Sigmoid colon (tissue), 6 donors: ENCODE measurements at regions not wholly inside any gene's neighbourhood (a gene's known extent, or its start where the extent isn't known, plus 50 kb on each side); places are given as distances from the start of the nearest gene placed in this dataset.

ENCODE experiments used
- DNase-seq: peaks from one replicate; pipeline ENCODE4 v3.0.0-alpha.2; 2019
- H3K27ac ChIP-seq, 4 donors: fragments of 200-600 bp; sonication (generic); one replicate each; pipeline ENCODE4 v1.5.1; 2016 to 2019; ENCODE audit warnings: mild to moderate bottlenecking in 1 of 4
- H3K27me3 ChIP-seq, 3 donors: fragments of 200-600 bp; sonication (generic); one replicate each; pipeline ENCODE4 v1.5.1; 2019; ENCODE audit warnings: mild to moderate bottlenecking in 1 of 3
- H3K36me3 ChIP-seq, 4 donors: fragments of 200-600 bp; sonication (generic); one replicate each; pipeline ENCODE4 v1.5.1; 2016 to 2019
- H3K4me1 ChIP-seq, 4 donors: fragments of 200-600 bp; sonication (generic); one replicate each; pipeline ENCODE4 v1.5.1; 2017 to 2019
- H3K4me3 ChIP-seq, 4 donors: fragments of 200-600 bp; sonication (generic); one replicate each; pipeline ENCODE4 v1.5.1; 2017 to 2019; ENCODE audit warnings: mild to moderate bottlenecking in 2 of 4, moderate library complexity in 1 of 4
- H3K9me3 ChIP-seq, 4 donors: fragments of 200-600 bp in 3 of 4; sonication (generic) in 3 of 4; one replicate each; pipeline versions ENCODE4 v1.5.1 to v1.6.1; 2013 to 2019
- EP300 ChIP-seq, 4 donors: sonication (generic); formaldehyde crosslinking; IDR thresholded peaks; one replicate each; pipeline ENCODE4 v1.6.1; 2017; ENCODE audit warnings: antibody characterized with exemption in 4 of 4
- POLR2A ChIP-seq, 2 donors: fragments of 450-650 bp; IDR thresholded peaks; one replicate each; pipeline ENCODE4 v1.6.1; 2016; ENCODE audit warnings: antibody characterized with exemption in 2 of 2, mild to moderate bottlenecking in 2 of 2, moderate library complexity in 2 of 2
- POLR2AphosphoS5 ChIP-seq, 4 donors: sonication (generic); formaldehyde crosslinking; IDR thresholded peaks; one replicate each; pipeline ENCODE4 v1.6.1; 2017; ENCODE audit warnings: antibody characterized with exemption in 4 of 4
- WGBS, 2 donors: extraction: QIAGEN DNeasy Blood & Tissue Kit; methylation state at CpG; one replicate each; pipeline ENCODE4 v1.1.7; 2013; 5-methylcytosine and 5-hydroxymethylcytosine counted together
- intact Hi-C: fragments of 100-400 bp; cut with DNase I; formaldehyde crosslinking; loops from one replicate; pipeline ENCODE4 v1.15.1; 2023
- TF ChIP-seq, protein P1 (sequence below), 4 experiments: fragments of 450-650 bp in 3 of 4; fragments of 200-600 bp in 1 of 4; IDR thresholded peaks; one replicate each; pipeline ENCODE4 v1.5.1; 2016 to 2019; ENCODE audit warnings: antibody characterized with exemption in 4 of 4, mild to moderate bottlenecking in 3 of 4, moderate library complexity in 2 of 4
- donor health status: healthy with polysubstance abuse.
- donor health status: healthy.

DNA sequence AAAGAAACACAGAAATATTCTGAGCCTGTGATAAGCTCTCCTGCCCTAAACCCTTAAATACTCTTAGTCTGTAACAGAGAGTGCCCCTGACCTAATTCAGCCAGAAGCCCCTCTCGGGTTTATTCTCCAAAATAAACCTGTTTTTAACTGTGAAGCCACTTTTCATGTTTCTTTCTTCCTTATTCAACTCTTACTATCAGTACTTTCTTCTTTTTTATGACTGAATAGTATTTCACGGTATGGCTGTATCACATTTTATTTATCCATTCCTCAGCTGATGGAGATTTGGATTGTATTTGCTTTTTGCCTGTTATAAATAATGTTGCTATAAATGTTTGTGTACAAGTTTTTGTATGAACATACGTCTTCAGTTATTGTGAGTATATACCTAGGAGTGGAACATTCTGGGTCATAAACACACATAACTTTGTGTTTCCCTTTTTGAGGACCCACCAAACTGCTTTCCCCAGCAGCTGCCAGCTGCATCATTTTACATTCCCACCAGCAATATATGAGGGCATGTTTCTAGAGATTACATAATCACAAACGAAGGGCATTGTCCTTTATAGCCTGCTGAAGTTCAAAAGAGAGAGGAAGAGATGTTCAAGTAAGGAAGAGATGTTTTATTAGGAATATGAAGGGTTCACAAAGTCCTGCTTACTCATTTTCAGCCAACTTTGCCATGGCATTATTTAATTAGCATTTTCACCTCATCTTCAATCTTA, 199.4 kb upstream of the NUDT4 start:
- H3K4me3 ChIP-seq, result no peak overlapping the region
- peaks cover 0 to 73% (median 64%) of the 10 kb centered on the region in 4 donors for H3K4me1 ChIP-seq
- no peak for DNase-seq
- H3K9me3 ChIP-seq, result no peaks in the 10 kb centered on the region
- no peaks in the 10 kb centered on the region for H3K27me3 ChIP-seq
- peak overlapping the region; percentile 66 to 82 (median 74) for H3K27ac ChIP-seq
- intact Hi-C loops, result no loop called here
- TF ChIP-seq POLR2A (IDR thresholded peaks at IDR 0.05), result no peak
- no peak for TF ChIP-seq EP300 (IDR thresholded peaks at IDR 0.05)
- TF ChIP-seq POLR2AphosphoS5 (IDR thresholded peaks at IDR 0.05), result no peak
- TF ChIP-seq, protein P1, sequence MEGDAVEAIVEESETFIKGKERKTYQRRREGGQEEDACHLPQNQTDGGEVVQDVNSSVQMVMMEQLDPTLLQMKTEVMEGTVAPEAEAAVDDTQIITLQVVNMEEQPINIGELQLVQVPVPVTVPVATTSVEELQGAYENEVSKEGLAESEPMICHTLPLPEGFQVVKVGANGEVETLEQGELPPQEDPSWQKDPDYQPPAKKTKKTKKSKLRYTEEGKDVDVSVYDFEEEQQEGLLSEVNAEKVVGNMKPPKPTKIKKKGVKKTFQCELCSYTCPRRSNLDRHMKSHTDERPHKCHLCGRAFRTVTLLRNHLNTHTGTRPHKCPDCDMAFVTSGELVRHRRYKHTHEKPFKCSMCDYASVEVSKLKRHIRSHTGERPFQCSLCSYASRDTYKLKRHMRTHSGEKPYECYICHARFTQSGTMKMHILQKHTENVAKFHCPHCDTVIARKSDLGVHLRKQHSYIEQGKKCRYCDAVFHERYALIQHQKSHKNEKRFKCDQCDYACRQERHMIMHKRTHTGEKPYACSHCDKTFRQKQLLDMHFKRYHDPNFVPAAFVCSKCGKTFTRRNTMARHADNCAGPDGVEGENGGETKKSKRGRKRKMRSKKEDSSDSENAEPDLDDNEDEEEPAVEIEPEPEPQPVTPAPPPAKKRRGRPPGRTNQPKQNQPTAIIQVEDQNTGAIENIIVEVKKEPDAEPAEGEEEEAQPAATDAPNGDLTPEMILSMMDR (IDR thresholded peaks at IDR 0.05), result no peak
- 31 to 61% methylated on average over 4 of the region's 4 CpGs for WGBS, 2 donors
- H3K36me3 ChIP-seq, result no peaks in the 10 kb centered on the region

DNA sequence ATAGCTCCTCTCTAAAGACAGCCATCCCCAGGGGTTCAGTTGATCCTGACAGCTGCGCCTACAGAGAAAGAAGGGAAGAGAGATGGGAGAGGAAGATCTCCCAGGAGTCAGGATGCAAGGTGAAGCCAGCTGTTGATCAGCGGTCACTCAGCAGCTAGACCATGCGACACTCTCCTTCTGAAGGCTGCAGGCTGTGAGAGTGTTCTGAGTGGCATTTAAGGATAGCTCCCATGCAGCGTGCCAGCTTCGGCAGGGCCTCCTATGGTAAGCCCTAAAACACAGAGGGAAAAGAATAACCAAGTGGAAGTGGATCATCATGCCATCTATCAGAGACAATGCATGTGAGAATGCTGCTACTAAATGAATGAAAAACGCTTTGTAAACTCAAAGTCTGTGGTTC, 197.9 kb upstream of the NUDT4 start:
- 90 to 94% methylated on average over 6 of the region's 6 CpGs for WGBS, 2 donors
- no peaks in the 10 kb centered on the region for H3K27me3 ChIP-seq
- peak overlapping the region in 1 of 4 donors; percentile 5 for H3K27ac ChIP-seq
- H3K36me3 ChIP-seq, result no peaks in the 10 kb centered on the region
- TF ChIP-seq, protein P1 (IDR thresholded peaks at IDR 0.05), result no peak
- no peak for TF ChIP-seq EP300 (IDR thresholded peaks at IDR 0.05)
- no peak for TF ChIP-seq POLR2A (IDR thresholded peaks at IDR 0.05)
- no peak for TF ChIP-seq POLR2AphosphoS5 (IDR thresholded peaks at IDR 0.05)
- DNase-seq, result no peak
- H3K4me1 ChIP-seq, result peaks cover 0 to 72% (median 63%) of the 10 kb centered on the region in 4 donors
- no peaks in the 10 kb centered on the region for H3K9me3 ChIP-seq
- intact Hi-C loops, result loop anchor here (5.0 kb wide), 2 partner anchors 77 to 198 kb away; partner anchors contain the start of gene NUDT4
- H3K4me3 ChIP-seq, result no peak overlapping the region

DNA sequence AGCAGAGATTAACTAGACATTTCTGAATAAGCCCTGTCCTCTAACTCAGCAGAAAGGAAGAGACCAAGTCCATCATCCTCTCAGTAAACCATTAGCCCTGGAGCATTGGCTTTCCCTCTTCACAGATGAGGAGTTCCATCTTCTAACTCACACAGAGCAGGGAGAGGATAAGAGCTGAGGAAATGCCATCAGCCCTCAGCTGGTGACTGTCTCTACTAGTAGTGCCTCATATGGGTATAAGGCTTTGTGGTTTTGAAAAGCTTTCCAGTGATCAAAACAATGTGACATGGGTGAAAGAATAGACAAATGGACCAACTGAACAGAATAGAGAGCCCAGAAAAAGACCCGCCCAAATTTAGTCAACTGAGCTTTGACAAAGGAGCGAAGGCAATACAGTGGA, 197.2 kb upstream of the NUDT4 start:
- H3K27ac ChIP-seq, result peak overlapping the region in 2 of 4 donors; percentile 2 to 78
- intact Hi-C loops, result loop anchor here (5.0 kb wide), 2 partner anchors 78 to 197 kb away; partner anchors contain the start of gene NUDT4
- 92 to 96% methylated on average over 2 of the region's 2 CpGs for WGBS, 2 donors
- TF ChIP-seq EP300 (IDR thresholded peaks at IDR 0.05), result no peak
- TF ChIP-seq, protein P1 (IDR thresholded peaks at IDR 0.05), result no peak
- TF ChIP-seq POLR2A (IDR thresholded peaks at IDR 0.05), result no peak
- no peak for TF ChIP-seq POLR2AphosphoS5 (IDR thresholded peaks at IDR 0.05)
- no peak overlapping the region for H3K4me3 ChIP-seq
- no peak for DNase-seq
- H3K9me3 ChIP-seq, result no peaks in the 10 kb centered on the region
- no peaks in the 10 kb centered on the region for H3K36me3 ChIP-seq
- H3K27me3 ChIP-seq, result no peaks in the 10 kb centered on the region
- peaks cover 0 to 71% (median 60%) of the 10 kb centered on the region in 4 donors for H3K4me1 ChIP-seq

DNA sequence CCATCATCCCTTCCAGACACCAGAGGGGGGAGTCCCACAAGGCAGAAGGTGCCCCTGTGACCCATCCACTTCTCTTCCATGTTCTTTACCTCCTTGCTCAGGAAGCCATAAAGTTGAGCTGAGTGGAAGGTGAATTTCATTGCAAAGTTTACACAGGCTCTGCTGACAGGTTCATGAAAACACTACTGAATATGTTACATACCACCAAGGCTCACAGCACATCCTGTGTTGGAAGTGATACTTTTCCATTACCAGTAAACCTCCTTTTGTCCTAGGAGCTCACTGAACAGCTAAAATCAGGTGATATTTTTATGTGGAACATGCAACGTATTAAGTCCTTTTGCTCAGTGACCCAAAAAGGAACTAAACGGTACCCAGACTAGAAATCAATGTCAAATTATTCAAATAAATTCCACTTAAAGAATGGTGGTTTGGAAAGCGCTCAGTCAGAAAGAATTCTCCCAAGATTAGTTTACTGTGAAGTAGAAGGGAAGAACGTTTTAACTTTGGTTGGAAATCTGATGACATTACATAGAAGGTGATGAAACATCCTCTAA, 196.2 kb upstream of the NUDT4 start:
- H3K4me3 ChIP-seq, result no peak overlapping the region
- no peaks in the 10 kb centered on the region for H3K9me3 ChIP-seq
- H3K27ac ChIP-seq, result peak overlapping the region; percentile 2 to 78 (median 54)
- H3K27me3 ChIP-seq, result no peaks in the 10 kb centered on the region
- WGBS, 2 donors, result 66 to 78% methylated on average over 4 of the region's 4 CpGs
- peaks cover 0 to 62% (median 51%) of the 10 kb centered on the region in 4 donors for H3K4me1 ChIP-seq
- H3K36me3 ChIP-seq, result no peaks in the 10 kb centered on the region
- intact Hi-C loops, result loop anchor here (5.0 kb wide), 2 partner anchors 79 to 196 kb away; partner anchors contain the start of gene NUDT4
- DNase-seq, result no peak
- TF ChIP-seq POLR2AphosphoS5 (IDR thresholded peaks at IDR 0.05), result peak; percentile 19 to 73 (median 28)
- TF ChIP-seq, protein P1 (IDR thresholded peaks at IDR 0.05), result no peak
- TF ChIP-seq POLR2A (IDR thresholded peaks at IDR 0.05), result no peak
- TF ChIP-seq EP300 (IDR thresholded peaks at IDR 0.05), result peak in 1 of 4 donors; percentile 66
